H1 (cell line): ENCODE measurements at regions not wholly inside any gene's neighbourhood (a gene's known extent, or its start where the extent isn't known, plus 50 kb on each side); places are given as distances from the start of the nearest gene placed in this dataset.

ENCODE experiments used
- CTCF ChIA-PET: fragments of 300-600 bp; sonication (Branson Sonifier 250); formaldehyde crosslinking; loops from one replicate; lab custom pipeline; 2021; ENCODE audit not compliant: partially characterized antibody; lab: Charles Lee
- POLR2A ChIA-PET: fragments of 300-600 bp; sonication (Branson Sonifier 250); formaldehyde crosslinking; loops from one replicate; lab custom pipeline; 2021; ENCODE audit warnings: inconsistent platforms; ENCODE audit not compliant: partially characterized antibody; lab: Charles Lee
- DNase-seq, 2 experiments: peaks; one replicate each; pipeline versions ENCODE4 v3.0.0 to v3.0.0-alpha.2; 2010 to 2022; ENCODE audit warnings: low spot score in 2 of 2, low read depth in 1 of 2, mixed read lengths in 1 of 2
- FAIRE-seq: peaks from 2 replicates; lab custom pipeline; 2011; peaks lifted over from hg19 to GRCh38; lab: Jason Lieb, UNC
- H2AFZ ChIP-seq: 2 replicates; pipeline ENCODE4 v1.8.1; 2012; ENCODE audit warnings: low read length, inconsistent platforms
- H2AK5ac ChIP-seq: 2 replicates; pipeline ENCODE4 v1.6.1; 2013; ENCODE audit warnings: low read depth, low read length
- H2BK120ac ChIP-seq: replicated peaks from 2 replicates; pipeline ENCODE3; 2013; ENCODE audit warnings: low read depth, low read length, inconsistent platforms
- H2BK12ac ChIP-seq: 2 replicates; pipeline ENCODE4 v1.6.1; 2013; ENCODE audit warnings: low read depth, low read length
- H2BK15ac ChIP-seq: 2 replicates; pipeline ENCODE4 v1.6.1; 2013; ENCODE audit warnings: low read length
- H2BK20ac ChIP-seq: 2 replicates; pipeline ENCODE4 v1.6.1; 2013; ENCODE audit warnings: low read length
- H2BK5ac ChIP-seq: 2 replicates; pipeline ENCODE4 v1.6.1; 2013; ENCODE audit warnings: low read depth, low read length
- H3K14ac ChIP-seq: 2 replicates; pipeline ENCODE4 v1.6.1; 2013; ENCODE audit warnings: inconsistent platforms; ENCODE audit not compliant: insufficient read length
- H3K18ac ChIP-seq: 2 replicates; pipeline ENCODE4 v1.6.1; 2013; ENCODE audit warnings: low read length; ENCODE audit errors: extremely low read depth
- H3K23ac ChIP-seq: 2 replicates; pipeline ENCODE4 v1.6.1; 2013; ENCODE audit warnings: inconsistent platforms; ENCODE audit not compliant: insufficient read length
- H3K23me2 ChIP-seq: 2 replicates; pipeline ENCODE4 v1.6.1; 2013; ENCODE audit warnings: low read depth, low read length
- H3K27ac ChIP-seq: 2 replicates; pipeline ENCODE4 v1.6.1; 2011; ENCODE audit warnings: low read depth, low read length, inconsistent platforms
- H3K27me3 ChIP-seq, 4 experiments: replicated peaks in 1 of 4; 1 replicate in 1 of 4; 2 replicates in 3 of 4; pipeline versions ENCODE4 v1.6.1 to v1.8.1; 2011 to 2013; ENCODE audit warnings: low read length in 3 of 4, mild to moderate bottlenecking in 3 of 4, inconsistent platforms in 2 of 4, mixed read lengths in 2 of 4, moderate library complexity in 1 of 4; ENCODE audit not compliant: control insufficient read depth in 3 of 4, insufficient read depth in 3 of 4; ENCODE audit errors: extremely low read depth in 1 of 4
- H3K36me3 ChIP-seq, 4 experiments: 2 replicates each; pipeline versions ENCODE4 v1.6.1 to v1.8.1; 2011 to 2013; ENCODE audit warnings: mild to moderate bottlenecking in 4 of 4, low read length in 3 of 4, moderate library complexity in 2 of 4, control low read depth in 1 of 4, inconsistent platforms in 1 of 4; ENCODE audit not compliant: insufficient read depth in 4 of 4, control insufficient read depth in 2 of 4
- H3K4ac ChIP-seq: replicated peaks from 2 replicates; pipeline ENCODE3; 2013; ENCODE audit warnings: low read length, low read depth, mixed read lengths, inconsistent platforms; ENCODE audit not compliant: insufficient read length
- H3K4me1 ChIP-seq, 4 experiments: replicated peaks in 1 of 4; 1 replicate in 1 of 4; 2 replicates in 3 of 4; pipeline versions ENCODE4 v1.6.1 to v1.8.1; 2011 to 2013; ENCODE audit warnings: low read length in 3 of 4, inconsistent platforms in 2 of 4, mixed read lengths in 1 of 4; ENCODE audit not compliant: insufficient read depth in 4 of 4, control insufficient read depth in 3 of 4
- H3K4me2 ChIP-seq, 2 experiments: 2 replicates each; pipeline versions ENCODE4 v1.6.1 to v1.8.1; 2011 to 2013; ENCODE audit warnings: low read depth in 2 of 2, low read length in 2 of 2, control low read depth in 1 of 2, inconsistent platforms in 1 of 2, mild to moderate bottlenecking in 1 of 2; ENCODE audit not compliant: insufficient read depth in 1 of 2
- H3K4me3 ChIP-seq, 4 experiments: fragments of 200-600, 300-600 bp in 1 of 4; sonication (generic), shearing (Covaris generic), sonication (Bioruptor Twin) in 1 of 4; 2 replicates each; pipeline versions ENCODE4 v1.5.1 to v1.8.1; 2011 to 2016; ENCODE audit warnings: low read length in 4 of 4, low read depth in 3 of 4, control low read depth in 2 of 4, inconsistent platforms in 2 of 4, mild to moderate bottlenecking in 2 of 4, mixed read lengths in 1 of 4, moderate library complexity in 1 of 4; ENCODE audit not compliant: insufficient read depth in 2 of 4; ENCODE audit errors: extremely low read depth in 1 of 4
- H3K56ac ChIP-seq: replicated peaks from 2 replicates; pipeline ENCODE3; 2013; ENCODE audit warnings: low read depth, mild to moderate bottlenecking, mixed read lengths, low read length, inconsistent platforms; ENCODE audit not compliant: insufficient read length
- H3K79me1 ChIP-seq: 2 replicates; pipeline ENCODE4 v1.6.1; 2013; ENCODE audit warnings: low read depth, low read length, control low read depth
- H3K79me2 ChIP-seq, 2 experiments: 2 replicates each; pipeline versions ENCODE4 v1.6.1 to v1.8.1; 2012 to 2013; ENCODE audit warnings: low read length in 2 of 2, mild to moderate bottlenecking in 2 of 2, inconsistent platforms in 1 of 2; ENCODE audit not compliant: insufficient read depth in 2 of 2, control insufficient read depth in 1 of 2
- H3K9ac ChIP-seq, 4 experiments: replicated peaks in 1 of 4; 1 replicate in 1 of 4; 2 replicates in 3 of 4; pipeline versions ENCODE4 v1.6.1 to v1.8.1; 2011 to 2013; ENCODE audit warnings: low read depth in 3 of 4, low read length in 3 of 4, control low read depth in 2 of 4, mild to moderate bottlenecking in 2 of 4, moderate library complexity in 2 of 4, inconsistent platforms in 1 of 4; ENCODE audit errors: extremely low read depth in 1 of 4
- H3K9me3 ChIP-seq, 2 experiments: 2 replicates each; pipeline versions ENCODE4 v1.6.1 to v1.8.1; 2012 to 2013; ENCODE audit warnings: mild to moderate bottlenecking in 2 of 2, moderate library complexity in 2 of 2, control low read depth in 1 of 2, inconsistent platforms in 1 of 2, low read depth in 1 of 2, low read length in 1 of 2, mixed read lengths in 1 of 2; ENCODE audit not compliant: insufficient read depth in 2 of 2
- H4K20me1 ChIP-seq, 2 experiments: replicated peaks in 1 of 2; 2 replicates each; pipeline versions ENCODE3 to v1.8.1; 2011 to 2013; ENCODE audit warnings: inconsistent platforms in 2 of 2, low read length in 2 of 2, mild to moderate bottlenecking in 1 of 2; ENCODE audit not compliant: insufficient read depth in 2 of 2, control insufficient read depth in 1 of 2
- H4K5ac ChIP-seq: 2 replicates; pipeline ENCODE4 v1.6.1; 2013; ENCODE audit warnings: low read length, low read depth, mixed read lengths, inconsistent platforms; ENCODE audit not compliant: insufficient read length
- H4K8ac ChIP-seq: 2 replicates; pipeline ENCODE4 v1.8.0; 2013; ENCODE audit warnings: mild to moderate bottlenecking, moderate library complexity, low read length, inconsistent platforms; ENCODE audit not compliant: insufficient read depth; ENCODE audit errors: extremely low read depth
- H4K91ac ChIP-seq: replicated peaks from 2 replicates; pipeline ENCODE3; 2013; ENCODE audit warnings: low read length, mixed read lengths, inconsistent platforms; ENCODE audit not compliant: insufficient read length
- EZH2 ChIP-seq: fragments of 200-600 bp; sonication (generic); IDR thresholded peaks from 2 replicates; pipeline ENCODE4 v1.7.1; 2012; ENCODE audit warnings: low read depth, mild to moderate bottlenecking, moderate library complexity, low read length, inconsistent platforms; ENCODE audit not compliant: severe bottlenecking
- WGBS, 2 experiments: shearing (Covaris generic) in 1 of 2; methylation state at CpG; one replicate each; pipeline versions ENCODE4 v1.1.6 to v1.1.7; 2013 to 2015; ENCODE audit warnings: low lambda C conversion rate in 2 of 2, mixed read lengths in 2 of 2, inconsistent platforms in 1 of 2, low coverage in 1 of 2, missing lambda C conversion rate in 1 of 2; ENCODE audit not compliant: insufficient replicate concordance in 2 of 2, insufficient coverage in 1 of 2, insufficient read length in 1 of 2; ENCODE audit errors: extremely low coverage in 1 of 2, missing lambda C conversion rate in 1 of 2; 5-methylcytosine and 5-hydroxymethylcytosine counted together

- H3K4me2 ChIP-seq, result no peak overlapping the region
- POLR2A ChIA-PET, result no interaction called here
- WGBS, 2 experiments, result 84% methylated on average over 7 of the region's 7 CpGs; no CpG with 5 or more reads in 1 of the 2 experiments
- no peak for TF ChIP-seq EZH2
Measured at GRCh38 chr16:51665436-51665998, 514.4 kb upstream of the SALL1 start.

More at GRCh38 chr16:51665436-51665998, 514.4 kb upstream of the SALL1 start:
- DNase-seq (no peak), FAIRE-seq (no peak)
- H2BK20ac ChIP-seq, result no peak overlapping the region
- H4K91ac ChIP-seq, result no peak overlapping the region
- H3K9me3 ChIP-seq, result no peaks in the 10 kb centered on the region
- no peak overlapping the region for H2BK5ac ChIP-seq
- no peak overlapping the region for H3K56ac ChIP-seq
- no peak overlapping the region for H2BK12ac ChIP-seq
- no peak overlapping the region for H3K23ac ChIP-seq
- H3K14ac ChIP-seq, result no peak overlapping the region
- H3K36me3 ChIP-seq, result no peaks in the 10 kb centered on the region
- H4K8ac ChIP-seq, result no peak overlapping the region
- H3K27me3 ChIP-seq, result no peaks in the 10 kb centered on the region
- H2BK120ac ChIP-seq, result no peak overlapping the region
- no peak overlapping the region for H2AK5ac ChIP-seq
- CTCF ChIA-PET, result interaction anchor here (1.1 kb wide), 2 partner anchors 10 to 18 kb away, joined by 3 read pairs; no protein-coding TSS in a partner anchor
- no peaks in the 10 kb centered on the region; a peak in 2 of 7 replicates for H3K4me1 ChIP-seq
- no peak overlapping the region for H3K9ac ChIP-seq
- H3K4me3 ChIP-seq, result no peak overlapping the region
- H3K23me2 ChIP-seq, result no peaks in the 10 kb centered on the region
- H3K18ac ChIP-seq, result no peak overlapping the region
- H4K20me1 ChIP-seq, result no peaks in the 10 kb centered on the region
- no peak overlapping the region for H2BK15ac ChIP-seq
- H4K5ac ChIP-seq, result no peak overlapping the region
- H2AFZ ChIP-seq, result no peak overlapping the region
- H3K79me1 ChIP-seq, result no peaks in the 10 kb centered on the region
- H3K27ac ChIP-seq, result no peak overlapping the region
- H3K4ac ChIP-seq, result no peak overlapping the region
- no peaks in the 10 kb centered on the region for H3K79me2 ChIP-seq
